BJ (cell line): ENCODE measurements at regions not wholly inside any gene's neighbourhood (a gene's known extent, or its start where the extent isn't known, plus 50 kb on each side); places are given as distances from the start of the nearest gene placed in this dataset.

ENCODE experiments used
- CTCF ChIA-PET: fragments of 350-600 bp; formaldehyde crosslinking; extraction: SDS; loops from one replicate; lab custom pipeline; 2021; ENCODE audit warnings: antibody characterized with exemption, inconsistent platforms; lab: Yijun Ruan, JAX
- POLR2A ChIA-PET: fragments of 300-600 bp; sonication (Branson Sonifier 250); formaldehyde crosslinking; extraction: SDS; loops from one replicate; lab custom pipeline; 2021; ENCODE audit warnings: antibody characterized with exemption; lab: Charles Lee
- DNase-seq: peaks from one replicate; pipeline ENCODE4 v3.0.0-alpha.2; 2011; ENCODE audit warnings: low read depth
- H3K27me3 ChIP-seq: 2 replicates; pipeline ENCODE4 v1.6.0; 2011; ENCODE audit warnings: low read length; ENCODE audit not compliant: control insufficient read depth, insufficient read depth
- H3K36me3 ChIP-seq: 2 replicates; pipeline ENCODE4 v1.5.1; 2011; ENCODE audit warnings: low read length; ENCODE audit not compliant: control insufficient read depth, insufficient read depth
- H3K4me3 ChIP-seq: 2 replicates; pipeline ENCODE4 v1.5.1; 2011; ENCODE audit warnings: low read depth, mild to moderate bottlenecking, control low read depth, low read length
- TF ChIP-seq, protein P1 (sequence below): IDR thresholded peaks from 2 replicates; pipeline ENCODE4 v1.5.1; 2011; ENCODE audit warnings: low read depth, mild to moderate bottlenecking, control low read depth, inconsistent platforms, low read length, moderate library complexity; ENCODE audit not compliant: insufficient read depth

DNA sequence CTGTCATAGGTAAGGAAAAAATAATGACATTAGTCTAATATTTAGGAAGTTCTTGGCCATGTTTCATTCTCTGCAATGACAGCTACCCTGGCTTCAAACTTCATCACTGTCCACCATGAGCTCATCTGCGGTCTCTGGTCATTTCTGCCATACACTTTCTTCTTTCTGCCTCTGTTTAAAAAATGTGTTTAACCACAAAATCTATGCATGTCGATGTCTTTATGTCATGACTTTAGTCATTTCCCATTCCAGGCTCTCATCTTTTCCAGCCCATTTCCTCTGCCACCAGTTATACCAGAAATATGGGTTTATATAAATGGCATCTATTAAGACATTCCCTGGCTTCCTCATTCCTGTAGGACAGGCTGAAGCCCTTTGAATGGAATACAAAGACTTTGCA lies 68.5 kb upstream of the DUSP10 start:
- no peaks in the 10 kb centered on the region for H3K27me3 ChIP-seq
- no peak for DNase-seq
- CTCF ChIA-PET, result no interaction called here
- TF ChIP-seq, protein P1, sequence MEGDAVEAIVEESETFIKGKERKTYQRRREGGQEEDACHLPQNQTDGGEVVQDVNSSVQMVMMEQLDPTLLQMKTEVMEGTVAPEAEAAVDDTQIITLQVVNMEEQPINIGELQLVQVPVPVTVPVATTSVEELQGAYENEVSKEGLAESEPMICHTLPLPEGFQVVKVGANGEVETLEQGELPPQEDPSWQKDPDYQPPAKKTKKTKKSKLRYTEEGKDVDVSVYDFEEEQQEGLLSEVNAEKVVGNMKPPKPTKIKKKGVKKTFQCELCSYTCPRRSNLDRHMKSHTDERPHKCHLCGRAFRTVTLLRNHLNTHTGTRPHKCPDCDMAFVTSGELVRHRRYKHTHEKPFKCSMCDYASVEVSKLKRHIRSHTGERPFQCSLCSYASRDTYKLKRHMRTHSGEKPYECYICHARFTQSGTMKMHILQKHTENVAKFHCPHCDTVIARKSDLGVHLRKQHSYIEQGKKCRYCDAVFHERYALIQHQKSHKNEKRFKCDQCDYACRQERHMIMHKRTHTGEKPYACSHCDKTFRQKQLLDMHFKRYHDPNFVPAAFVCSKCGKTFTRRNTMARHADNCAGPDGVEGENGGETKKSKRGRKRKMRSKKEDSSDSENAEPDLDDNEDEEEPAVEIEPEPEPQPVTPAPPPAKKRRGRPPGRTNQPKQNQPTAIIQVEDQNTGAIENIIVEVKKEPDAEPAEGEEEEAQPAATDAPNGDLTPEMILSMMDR, result no peak
- H3K36me3 ChIP-seq, result no peaks in the 10 kb centered on the region
- H3K4me3 ChIP-seq, result no peak overlapping the region
- POLR2A ChIA-PET, result no interaction called here

DNA sequence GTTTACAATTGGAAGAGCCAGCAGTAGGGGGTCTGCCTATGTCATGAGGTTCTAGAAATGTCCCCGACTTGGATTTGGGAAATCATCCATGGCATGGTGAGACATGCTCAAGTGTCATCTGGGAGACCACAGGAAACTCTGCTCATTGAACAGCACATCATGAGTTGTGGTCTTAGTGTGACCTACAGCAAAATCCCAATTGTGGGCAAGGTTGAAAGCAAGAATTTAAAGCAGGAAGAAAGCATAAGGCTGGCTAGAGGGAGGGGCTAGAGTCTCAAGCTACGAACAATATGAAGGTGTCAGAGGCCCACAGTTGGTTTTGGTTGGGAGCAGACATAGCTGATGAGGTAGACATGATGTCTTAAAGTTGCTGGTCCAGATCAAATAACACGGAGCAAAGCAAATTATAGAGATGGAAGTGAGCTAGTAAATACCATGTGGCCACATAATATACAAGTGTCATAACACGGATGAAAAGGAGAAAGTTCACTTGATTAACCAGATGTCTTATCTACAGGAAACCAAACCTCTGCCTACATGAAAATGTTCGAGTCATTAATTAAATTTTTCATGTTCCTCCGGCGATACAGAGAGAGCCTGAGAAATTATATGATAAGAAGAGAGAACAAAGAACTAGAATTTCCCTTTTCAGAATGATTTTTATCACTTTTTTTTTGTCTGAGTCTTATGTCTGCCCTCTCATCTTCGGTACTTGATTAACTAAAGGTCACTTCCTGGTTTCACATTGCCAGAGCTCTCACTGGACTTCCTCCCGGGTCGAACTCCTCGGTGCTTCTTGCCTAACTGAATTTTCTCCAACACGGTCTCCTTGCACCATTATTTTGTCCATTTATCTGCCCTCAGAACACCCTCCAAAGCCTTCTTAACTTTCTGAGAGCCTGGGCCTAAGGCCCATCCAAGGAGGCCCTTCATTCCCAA lies 67.5 kb upstream of the DUSP10 start:
- TF ChIP-seq, protein P1, result no peak
- H3K27me3 ChIP-seq, result no peaks in the 10 kb centered on the region
- CTCF ChIA-PET, result interaction anchor here (1.2 kb wide), 1 partner anchor 13 kb away, joined by 3 read pairs; no protein-coding TSS in a partner anchor
- no peak overlapping the region for H3K4me3 ChIP-seq
- no peaks in the 10 kb centered on the region for H3K36me3 ChIP-seq
- POLR2A ChIA-PET, result no interaction called here
- DNase-seq, result no peak

DNA sequence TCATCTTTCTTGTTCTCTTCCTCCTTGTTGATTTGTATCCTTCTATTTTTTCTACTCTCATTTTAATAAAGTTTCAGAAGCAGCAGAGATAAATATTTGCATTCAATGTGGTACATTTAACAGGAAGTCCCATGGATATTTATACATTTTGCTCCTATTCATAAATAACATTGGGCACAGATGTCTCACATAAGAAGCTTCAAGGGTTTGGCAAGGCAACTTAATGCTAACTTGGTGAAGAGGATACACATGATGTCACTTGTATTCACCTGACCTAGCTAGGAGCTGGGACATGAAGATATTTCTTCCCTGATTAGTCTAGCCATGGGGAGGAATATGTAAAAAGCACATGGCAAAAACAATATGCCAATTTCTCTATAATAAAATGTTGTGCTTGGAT lies 65.1 kb upstream of the DUSP10 start:
- CTCF ChIA-PET, result no interaction called here
- no peaks in the 10 kb centered on the region for H3K27me3 ChIP-seq
- no peak for DNase-seq
- H3K36me3 ChIP-seq, result no peaks in the 10 kb centered on the region
- TF ChIP-seq, protein P1, result no peak
- POLR2A ChIA-PET, result no interaction called here
- no peak overlapping the region for H3K4me3 ChIP-seq

DNA sequence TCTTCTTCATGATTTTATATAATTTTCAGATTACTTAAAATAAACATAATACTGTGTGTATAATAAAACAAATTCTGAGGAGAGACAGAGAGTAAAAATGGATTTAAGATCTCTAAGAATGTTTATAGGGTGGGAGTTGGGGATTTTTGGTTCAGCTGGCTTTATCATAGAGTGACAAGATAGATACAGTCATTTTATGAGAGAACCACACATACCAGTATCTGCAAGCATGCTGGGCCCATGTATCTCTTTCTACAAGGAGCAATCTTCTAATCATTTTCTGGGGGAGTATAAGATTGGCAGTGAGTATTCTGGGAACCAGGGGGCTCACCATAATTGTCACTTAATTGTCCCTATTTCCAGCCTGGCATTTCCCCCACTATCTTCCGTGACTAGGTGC lies 64.3 kb upstream of the DUSP10 start:
- CTCF ChIA-PET, result no interaction called here
- no peak for DNase-seq
- POLR2A ChIA-PET, result no interaction called here

DNA sequence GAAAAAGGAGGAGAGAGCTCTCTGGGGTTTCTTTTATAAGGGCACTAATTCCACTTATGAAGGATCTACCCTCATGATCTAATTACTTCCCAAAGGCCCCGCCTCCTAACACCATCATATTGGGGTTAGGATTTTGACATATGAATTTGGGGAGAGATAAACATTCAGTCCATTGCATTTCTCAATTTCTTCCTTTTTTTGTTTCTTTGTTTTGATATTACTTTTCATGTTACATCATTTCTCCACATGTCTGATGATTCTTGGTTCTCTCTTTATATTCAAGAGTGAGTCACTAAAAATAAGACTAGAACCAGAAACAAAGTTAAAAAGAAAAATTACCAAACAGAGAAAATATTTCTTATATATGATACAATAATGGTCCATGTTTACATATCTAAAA lies 63.2 kb upstream of the DUSP10 start:
- ChIA-PET CTCF (no interaction called here), POLR2A (no interaction called here)
- no peak for DNase-seq
- no peak overlapping the region for H3K4me3 ChIP-seq
- no peaks in the 10 kb centered on the region for H3K27me3 ChIP-seq
- no peaks in the 10 kb centered on the region for H3K36me3 ChIP-seq
- TF ChIP-seq, protein P1, result no peak

More for the DNA sequence above, 64.3 kb upstream of the DUSP10 start:
- H3K36me3 ChIP-seq, result no peaks in the 10 kb centered on the region
- H3K4me3 ChIP-seq, result no peak overlapping the region
- no peaks in the 10 kb centered on the region for H3K27me3 ChIP-seq
- TF ChIP-seq, protein P1, result no peak
